Progenitor cell of endocrine pancreas (in vitro differentiated cells): ENCODE measurements at regions not wholly inside any gene's neighbourhood (a gene's known extent, or its start where the extent isn't known, plus 50 kb on each side); places are given as distances from the start of the nearest gene placed in this dataset.
"Not testable (repeated sequence)": the region's sequence is repeated elsewhere in the genome, so short reads cannot be mapped to it uniquely, and the experiment has no call there.

Experiments
- DNase-seq: peaks from one replicate; pipeline ENCODE4 v3.0.0; 2021; ENCODE audit warnings: low spot score; ENCODE audit not compliant: unreplicated experiment
- H3K27ac Mint-ChIP-seq: 2 replicates; pipeline ENCODE4 v1.8.0; 2021; ENCODE audit warnings: mild to moderate bottlenecking, moderate library complexity, mixed read lengths
- H3K27me3 Mint-ChIP-seq: 2 replicates; pipeline ENCODE4 v1.8.0; 2021; ENCODE audit warnings: mixed read lengths
- H3K36me3 Mint-ChIP-seq: 2 replicates; pipeline ENCODE4 v1.8.0; 2022; ENCODE audit warnings: mixed read lengths; ENCODE audit not compliant: insufficient read depth
- H3K4me1 Mint-ChIP-seq: 2 replicates; pipeline ENCODE4 v1.8.0; 2021; ENCODE audit warnings: low read depth, mixed read lengths
- H3K4me3 Mint-ChIP-seq: 2 replicates; pipeline ENCODE4 v1.8.0; 2021; ENCODE audit warnings: low read depth, mild to moderate bottlenecking, moderate library complexity, mixed read lengths
- H3K9me3 Mint-ChIP-seq: 2 replicates; pipeline ENCODE4 v1.8.0; 2021; ENCODE audit warnings: low read depth, mixed read lengths
- CTCF ChIP-seq: fragments of 200-600 bp; sonication (generic); IDR thresholded peaks from one replicate; pipeline ENCODE4 v1.5.0; 2021; ENCODE audit warnings: antibody characterized with exemption, mild to moderate bottlenecking; ENCODE audit not compliant: unreplicated experiment

- H3K4me3 Mint-ChIP-seq = peak overlapping the region; percentile 71
- H3K27me3 Mint-ChIP-seq = no peaks in the 10 kb centered on the region
- no peaks in the 10 kb centered on the region for H3K9me3 Mint-ChIP-seq
- no peaks in the 10 kb centered on the region for H3K36me3 Mint-ChIP-seq
- peak overlapping the region; percentile 90 for H3K27ac Mint-ChIP-seq
- peaks cover 9% of the 10 kb centered on the region for H3K4me1 Mint-ChIP-seq
- DNase-seq = no peak
- TF ChIP-seq CTCF = no peak
Measured at GRCh38 chr19:37313335-37313627, 57.6 kb upstream of the ZNF527 start.

- Mint-ChIP-seq H3K4me1 (peaks cover 33% of the 10 kb centered on the region), H3K27ac (peak overlapping the region; percentile 97), H3K9me3 (peaks cover 4% of the 10 kb centered on the region), H3K4me3 (peak overlapping the region; percentile 99), H3K27me3 (no peaks in the 10 kb centered on the region), H3K36me3 (peaks cover 23% of the 10 kb centered on the region)
- peak; percentile 86 for DNase-seq
- TF ChIP-seq CTCF = peak; percentile 28
Measured at GRCh38 chr19:37317403-37318209, 53.3 kb upstream of the ZNF527 start.

- H3K9me3 Mint-ChIP-seq, H3K4me3 Mint-ChIP-seq, H3K27me3 Mint-ChIP-seq, H3K27ac Mint-ChIP-seq, DNase-seq: not testable (repeated sequence)
- peaks cover 28% of the 10 kb centered on the region for H3K36me3 Mint-ChIP-seq
- H3K4me1 Mint-ChIP-seq = peaks cover 26% of the 10 kb centered on the region
Measured at GRCh38 chr19:37320988-37321387, 49.9 kb upstream of the ZNF527 start.
